Effector CD4-positive, alpha-beta T cell (primary cell): ENCODE measurements at regions not wholly inside any gene's neighbourhood (a gene's known extent, or its start where the extent isn't known, plus 50 kb on each side); places are given as distances from the start of the nearest gene placed in this dataset.

Experiments used
- DNase-seq: peaks from one replicate; pipeline ENCODE4 v3.0.0-alpha.2; 2020

GRCh38 chr22:49185312-49185969 lies 642.2 kb downstream of the BRD1 start:
- DNase-seq, result no peak

GRCh38 chr22:49184736-49185135 lies 642.9 kb downstream of the BRD1 start:
- DNase-seq, result no peak

- DNase-seq, result no peak
Measured at GRCh38 chr22:49183826-49184216, 643.9 kb downstream of the BRD1 start.

- DNase-seq, result no peak
Measured at GRCh38 chr22:49183208-49183825, 644.4 kb downstream of the BRD1 start.

GRCh38 chr22:49182416-49182815 lies 645.3 kb downstream of the BRD1 start:
- no peak for DNase-seq

- no peak for DNase-seq
Measured at GRCh38 chr22:49181942-49182341, 645.7 kb downstream of the BRD1 start.

- no peak for DNase-seq
Measured at GRCh38 chr22:49181431-49181830, 646.2 kb downstream of the BRD1 start.

- no peak for DNase-seq
Measured at GRCh38 chr22:49180683-49181024, 647.0 kb downstream of the BRD1 start.

GRCh38 chr22:49179886-49180682 lies 647.6 kb downstream of the BRD1 start:
- no peak for DNase-seq

- DNase-seq, result no peak
Measured at GRCh38 chr22:49179175-49179574, 648.5 kb downstream of the BRD1 start.

- DNase-seq, result no peak
Measured at GRCh38 chr22:49178246-49179005, 649.2 kb downstream of the BRD1 start.

GRCh38 chr22:49177666-49178065 lies 650.0 kb downstream of the BRD1 start:
- DNase-seq, result no peak

GRCh38 chr22:49176956-49177355 lies 650.7 kb downstream of the BRD1 start:
- no peak for DNase-seq

- DNase-seq, result no peak
Measured at GRCh38 chr22:49170053-49170452, 657.6 kb downstream of the BRD1 start.

- DNase-seq, result no peak
Measured at GRCh38 chr22:49169074-49169744, 658.5 kb downstream of the BRD1 start.

GRCh38 chr22:49168219-49168813 lies 659.4 kb downstream of the BRD1 start:
- DNase-seq, result no peak

- DNase-seq, result no peak
Measured at GRCh38 chr22:49166746-49167145, 660.9 kb downstream of the BRD1 start.

GRCh38 chr22:49166211-49166610 lies 661.5 kb downstream of the BRD1 start:
- no peak for DNase-seq

- DNase-seq, result no peak
Measured at GRCh38 chr22:49164773-49165320, 662.8 kb downstream of the BRD1 start.

GRCh38 chr22:49163960-49164690 lies 663.5 kb downstream of the BRD1 start:
- no peak for DNase-seq

GRCh38 chr22:49163258-49163959 lies 664.3 kb downstream of the BRD1 start:
- DNase-seq, result no peak
